ENCODE measurements at regions not wholly inside any gene's neighbourhood (a gene's known extent, or its start where the extent isn't known, plus 50 kb on each side); places are given as distances from the start of the nearest gene placed in this dataset.

DNA sequence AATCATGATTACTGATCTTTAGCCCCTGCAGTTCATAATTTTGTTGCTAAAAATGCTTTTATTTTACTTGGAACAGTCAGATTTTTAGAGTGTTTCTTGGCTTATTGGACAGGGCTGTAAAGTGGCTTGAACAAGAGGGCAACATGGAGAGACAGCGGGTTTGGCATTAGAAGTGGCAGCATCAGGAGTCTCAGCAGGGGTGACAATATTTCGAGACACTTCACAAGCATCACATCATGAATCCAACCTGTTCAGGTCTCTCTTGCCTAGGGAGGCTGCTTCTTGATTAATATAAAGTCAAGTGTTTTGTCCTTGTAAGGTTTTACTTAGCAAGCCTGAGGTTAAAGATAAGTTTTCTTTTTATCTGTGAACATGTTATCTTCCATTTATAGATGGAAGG lies 2249.5 kb downstream of the LRRC4C start:
- H3K4me2 ChIP-seq (ENCODE audit: control insufficient read depth, insufficient read depth), result no peak overlapping the region
- CTCF ChIA-PET, result no interaction called here
- POLR2A ChIA-PET, result no interaction called here
- TF ChIP-seq RCOR1 (conservative IDR thresholded peaks at IDR 0.05; ENCODE audit: low read depth, low read length) (no peak), FOS (IDR thresholded peaks at IDR 0.05; ENCODE audit: borderline replicate concordance, extremely low read depth, insufficient read length) (no peak), POU2F2 (IDR thresholded peaks at IDR 0.05; ENCODE audit: borderline replicate concordance, low read depth, low read length) (no peak), SIX5 (IDR thresholded peaks at IDR 0.05; ENCODE audit: low read depth, low read length, severe bottlenecking) (no peak), MTA3 (IDR thresholded peaks at IDR 0.05; ENCODE audit: borderline replicate concordance, low read length) (no peak), ETV6 (conservative IDR thresholded peaks at IDR 0.05 in 1 of 2, IDR thresholded peaks at IDR 0.05 in 1 of 2; ENCODE audit: borderline replicate concordance in 1 of 2, low read depth in 1 of 2) (no peak), NR2F1 (conservative IDR thresholded peaks at IDR 0.05) (no peak), RAD51 (IDR thresholded peaks at IDR 0.05) (no peak), RAD21 (IDR thresholded peaks at IDR 0.05; ENCODE audit: insufficient read depth, low read depth, low read length) (no peak), JUNB (IDR thresholded peaks at IDR 0.05) (no peak)
- TF ChIP-seq, protein P1, sequence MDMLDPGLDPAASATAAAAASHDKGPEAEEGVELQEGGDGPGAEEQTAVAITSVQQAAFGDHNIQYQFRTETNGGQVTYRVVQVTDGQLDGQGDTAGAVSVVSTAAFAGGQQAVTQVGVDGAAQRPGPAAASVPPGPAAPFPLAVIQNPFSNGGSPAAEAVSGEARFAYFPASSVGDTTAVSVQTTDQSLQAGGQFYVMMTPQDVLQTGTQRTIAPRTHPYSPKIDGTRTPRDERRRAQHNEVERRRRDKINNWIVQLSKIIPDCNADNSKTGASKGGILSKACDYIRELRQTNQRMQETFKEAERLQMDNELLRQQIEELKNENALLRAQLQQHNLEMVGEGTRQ (IDR thresholded peaks at IDR 0.05; ENCODE audit: borderline replicate concordance, low read depth, low read length), result no peak
- TF ChIP-seq, protein P2, sequence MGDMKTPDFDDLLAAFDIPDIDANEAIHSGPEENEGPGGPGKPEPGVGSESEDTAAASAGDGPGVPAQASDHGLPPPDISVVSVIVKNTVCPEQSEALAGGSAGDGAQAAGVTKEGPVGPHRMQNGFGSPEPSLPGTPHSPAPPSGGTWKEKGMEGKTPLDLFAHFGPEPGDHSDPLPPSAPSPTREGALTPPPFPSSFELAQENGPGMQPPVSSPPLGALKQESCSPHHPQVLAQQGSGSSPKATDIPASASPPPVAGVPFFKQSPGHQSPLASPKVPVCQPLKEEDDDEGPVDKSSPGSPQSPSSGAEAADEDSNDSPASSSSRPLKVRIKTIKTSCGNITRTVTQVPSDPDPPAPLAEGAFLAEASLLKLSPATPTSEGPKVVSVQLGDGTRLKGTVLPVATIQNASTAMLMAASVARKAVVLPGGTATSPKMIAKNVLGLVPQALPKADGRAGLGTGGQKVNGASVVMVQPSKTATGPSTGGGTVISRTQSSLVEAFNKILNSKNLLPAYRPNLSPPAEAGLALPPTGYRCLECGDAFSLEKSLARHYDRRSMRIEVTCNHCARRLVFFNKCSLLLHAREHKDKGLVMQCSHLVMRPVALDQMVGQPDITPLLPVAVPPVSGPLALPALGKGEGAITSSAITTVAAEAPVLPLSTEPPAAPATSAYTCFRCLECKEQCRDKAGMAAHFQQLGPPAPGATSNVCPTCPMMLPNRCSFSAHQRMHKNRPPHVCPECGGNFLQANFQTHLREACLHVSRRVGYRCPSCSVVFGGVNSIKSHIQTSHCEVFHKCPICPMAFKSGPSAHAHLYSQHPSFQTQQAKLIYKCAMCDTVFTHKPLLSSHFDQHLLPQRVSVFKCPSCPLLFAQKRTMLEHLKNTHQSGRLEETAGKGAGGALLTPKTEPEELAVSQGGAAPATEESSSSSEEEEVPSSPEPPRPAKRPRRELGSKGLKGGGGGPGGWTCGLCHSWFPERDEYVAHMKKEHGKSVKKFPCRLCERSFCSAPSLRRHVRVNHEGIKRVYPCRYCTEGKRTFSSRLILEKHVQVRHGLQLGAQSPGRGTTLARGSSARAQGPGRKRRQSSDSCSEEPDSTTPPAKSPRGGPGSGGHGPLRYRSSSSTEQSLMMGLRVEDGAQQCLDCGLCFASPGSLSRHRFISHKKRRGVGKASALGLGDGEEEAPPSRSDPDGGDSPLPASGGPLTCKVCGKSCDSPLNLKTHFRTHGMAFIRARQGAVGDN (IDR thresholded peaks at IDR 0.05), result no peak
- TF ChIP-seq, protein P3, sequence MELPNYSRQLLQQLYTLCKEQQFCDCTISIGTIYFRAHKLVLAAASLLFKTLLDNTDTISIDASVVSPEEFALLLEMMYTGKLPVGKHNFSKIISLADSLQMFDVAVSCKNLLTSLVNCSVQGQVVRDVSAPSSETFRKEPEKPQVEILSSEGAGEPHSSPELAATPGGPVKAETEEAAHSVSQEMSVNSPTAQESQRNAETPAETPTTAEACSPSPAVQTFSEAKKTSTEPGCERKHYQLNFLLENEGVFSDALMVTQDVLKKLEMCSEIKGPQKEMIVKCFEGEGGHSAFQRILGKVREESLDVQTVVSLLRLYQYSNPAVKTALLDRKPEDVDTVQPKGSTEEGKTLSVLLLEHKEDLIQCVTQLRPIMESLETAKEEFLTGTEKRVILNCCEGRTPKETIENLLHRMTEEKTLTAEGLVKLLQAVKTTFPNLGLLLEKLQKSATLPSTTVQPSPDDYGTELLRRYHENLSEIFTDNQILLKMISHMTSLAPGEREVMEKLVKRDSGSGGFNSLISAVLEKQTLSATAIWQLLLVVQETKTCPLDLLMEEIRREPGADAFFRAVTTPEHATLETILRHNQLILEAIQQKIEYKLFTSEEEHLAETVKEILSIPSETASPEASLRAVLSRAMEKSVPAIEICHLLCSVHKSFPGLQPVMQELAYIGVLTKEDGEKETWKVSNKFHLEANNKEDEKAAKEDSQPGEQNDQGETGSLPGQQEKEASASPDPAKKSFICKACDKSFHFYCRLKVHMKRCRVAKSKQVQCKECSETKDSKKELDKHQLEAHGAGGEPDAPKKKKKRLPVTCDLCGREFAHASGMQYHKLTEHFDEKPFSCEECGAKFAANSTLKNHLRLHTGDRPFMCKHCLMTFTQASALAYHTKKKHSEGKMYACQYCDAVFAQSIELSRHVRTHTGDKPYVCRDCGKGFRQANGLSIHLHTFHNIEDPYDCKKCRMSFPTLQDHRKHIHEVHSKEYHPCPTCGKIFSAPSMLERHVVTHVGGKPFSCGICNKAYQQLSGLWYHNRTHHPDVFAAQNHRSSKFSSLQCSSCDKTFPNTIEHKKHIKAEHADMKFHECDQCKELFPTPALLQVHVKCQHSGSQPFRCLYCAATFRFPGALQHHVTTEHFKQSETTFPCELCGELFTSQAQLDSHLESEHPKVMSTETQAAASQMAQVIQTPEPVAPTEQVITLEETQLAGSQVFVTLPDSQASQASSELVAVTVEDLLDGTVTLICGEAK (IDR thresholded peaks at IDR 0.05; ENCODE audit: borderline replicate concordance), result no peak
- TF ChIP-seq, protein P4, sequence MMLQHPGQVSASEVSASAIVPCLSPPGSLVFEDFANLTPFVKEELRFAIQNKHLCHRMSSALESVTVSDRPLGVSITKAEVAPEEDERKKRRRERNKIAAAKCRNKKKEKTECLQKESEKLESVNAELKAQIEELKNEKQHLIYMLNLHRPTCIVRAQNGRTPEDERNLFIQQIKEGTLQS (IDR thresholded peaks at IDR 0.05; ENCODE audit: borderline replicate concordance, extremely low read depth, low read depth, low read length), result no peak
- TF ChIP-seq, protein P5, sequence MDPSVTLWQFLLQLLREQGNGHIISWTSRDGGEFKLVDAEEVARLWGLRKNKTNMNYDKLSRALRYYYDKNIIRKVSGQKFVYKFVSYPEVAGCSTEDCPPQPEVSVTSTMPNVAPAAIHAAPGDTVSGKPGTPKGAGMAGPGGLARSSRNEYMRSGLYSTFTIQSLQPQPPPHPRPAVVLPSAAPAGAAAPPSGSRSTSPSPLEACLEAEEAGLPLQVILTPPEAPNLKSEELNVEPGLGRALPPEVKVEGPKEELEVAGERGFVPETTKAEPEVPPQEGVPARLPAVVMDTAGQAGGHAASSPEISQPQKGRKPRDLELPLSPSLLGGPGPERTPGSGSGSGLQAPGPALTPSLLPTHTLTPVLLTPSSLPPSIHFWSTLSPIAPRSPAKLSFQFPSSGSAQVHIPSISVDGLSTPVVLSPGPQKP (IDR thresholded peaks at IDR 0.05; ENCODE audit: low read depth, low read length), result no peak

More for the DNA sequence above, 2249.5 kb downstream of the LRRC4C start:
- H4K20me1 ChIP-seq (ENCODE audit: control insufficient read depth, insufficient read depth), result no peaks in the 10 kb centered on the region
- H3K36me3 ChIP-seq (ENCODE audit: control insufficient read depth in 2 of 2, insufficient read depth in 2 of 2, low read length in 1 of 2), result no peaks in the 10 kb centered on the region
- H3K4me1 ChIP-seq (ENCODE audit: control insufficient read depth, insufficient read depth, low read length), result no peaks in the 10 kb centered on the region
- ChIA-PET RAD21 (ENCODE audit: unreplicated experiment) (no interaction called here), SMC1A (ENCODE audit: uncharacterized antibody, unreplicated experiment) (no interaction called here)
- ATAC-seq (no peak), FAIRE-seq (no peak), DNase-seq (ENCODE audit: low read depth, low spot score) (no peak)
- no peak overlapping the region for H2AFZ ChIP-seq (ENCODE audit: control insufficient read depth, low read depth, low read length)
- H3K9me3 ChIP-seq (replicated peaks; ENCODE audit: control insufficient read depth, insufficient read depth, low read length), result no peaks in the 10 kb centered on the region
- H3K79me2 ChIP-seq (ENCODE audit: control insufficient read depth, insufficient read depth, low read length), result no peaks in the 10 kb centered on the region
- no peak overlapping the region for H3K27ac ChIP-seq (ENCODE audit: control insufficient read depth, insufficient read depth)
- no peak overlapping the region for H3K9ac ChIP-seq (ENCODE audit: control insufficient read depth, insufficient read depth, low read length)
- WGBS (ENCODE audit: insufficient coverage, insufficient replicate concordance, low lambda C conversion rate, missing lambda C conversion rate), result 0% methylated on average over 2 of the region's 2 CpGs
- in situ Hi-C loops (cut with MboI) (no loop called here), intact Hi-C loops (cut with micrococcal nuclease; ENCODE audit: unreplicated experiment) (no loop called here)
- no peak overlapping the region for H3K4me3 ChIP-seq
- BruUV-seq (replicated peaks), result no TSS peak
- no peaks in the 10 kb centered on the region for H3K27me3 ChIP-seq (replicated peaks in 1 of 2; ENCODE audit: control insufficient read depth in 2 of 2, insufficient read depth in 2 of 2, low read length in 1 of 2)

All from GM12878 (cell line).